ENCODE measurements at regions not wholly inside any gene's neighbourhood (a gene's known extent, or its start where the extent isn't known, plus 50 kb on each side); places are given as distances from the start of the nearest gene placed in this dataset.
"Not testable (repeated sequence)": the region's sequence is repeated elsewhere in the genome, so short reads cannot be mapped to it uniquely, and the experiment has no call there.

- Histone ChIP-seq H3K9ac (no peak overlapping the region), H4K20me1 (ENCODE audit: insufficient read depth) (no peaks in the 10 kb centered on the region), H3K4me1 (ENCODE audit: control insufficient read depth in 1 of 2, insufficient read depth in 2 of 2, low read depth in 1 of 2, low read length in 1 of 2) (peaks cover 0 to 12% of the 10 kb centered on the region in 2 experiments; a peak in 1 of 4 replicates), H3K36me3 (replicated peaks in 1 of 2; ENCODE audit: control insufficient read depth in 1 of 2, insufficient read depth in 2 of 2, low read length in 1 of 2) (no peaks in the 10 kb centered on the region), H3K9me3 (no peaks in the 10 kb centered on the region; the same call in 1 of the 2 replicates), H3F3A (replicated peaks; ENCODE audit: insufficient read depth) (no peaks in the 10 kb centered on the region), H3K79me2 (ENCODE audit: insufficient read depth) (no peaks in the 10 kb centered on the region), H3K27ac (ENCODE audit: low read depth in 2 of 2, low read length in 1 of 2) (no peak overlapping the region), H2AFZ (ENCODE audit: low read depth) (no peak overlapping the region), H3K27me3 (ENCODE audit: insufficient read depth) (no peaks in the 10 kb centered on the region), H3K4me2 (no peak overlapping the region), H3K4me3 (ENCODE audit: low read depth in 2 of 2, low read length in 1 of 2) (no peak overlapping the region), H3K9me2 (no peaks in the 10 kb centered on the region)
- CTCF ChIA-PET, result no interaction called here
- no peak for TF ChIP-seq ZBTB33 (IDR thresholded peaks at IDR 0.05; ENCODE audit: borderline replicate concordance, low read depth)
- TF ChIP-seq CHD2 (IDR thresholded peaks at IDR 0.05; ENCODE audit: low read length, partially characterized antibody), result no peak
- no peak for TF ChIP-seq EP300 (IDR thresholded peaks at IDR 0.05; ENCODE audit: borderline replicate concordance in 1 of 2, low read depth in 1 of 2, low read length in 1 of 2)
- no peak for TF ChIP-seq GATA2 (CRISPR knock-in tag; IDR thresholded peaks at IDR 0.05)
- TF ChIP-seq NRF1 (IDR thresholded peaks at IDR 0.05; ENCODE audit: low read depth, low read length), result no peak
- TF ChIP-seq TEAD4 (IDR thresholded peaks at IDR 0.05; ENCODE audit: borderline replicate concordance, insufficient read depth), result no peak
- no peak for TF ChIP-seq PBX3 (IDR thresholded peaks at IDR 0.05)
- no peak for TF ChIP-seq IRF3 (IDR thresholded peaks at IDR 0.05; ENCODE audit: low read depth, low read length)
- TF ChIP-seq SMC3 (IDR thresholded peaks at IDR 0.05; ENCODE audit: low read depth, low read length), result no peak
- no peak for TF ChIP-seq USF2 (IDR thresholded peaks at IDR 0.05; ENCODE audit: borderline replicate concordance, low read depth, low read length)
- no peak for TF ChIP-seq REST (IDR thresholded peaks at IDR 0.05; ENCODE audit: low read depth, low read length)
- WGBS (ENCODE audit: low lambda C conversion rate), result 36% methylated on average over 2 of the region's 2 CpGs
- no peak for DNase-seq
- POLR2A ChIA-PET, result interaction anchor here (0.6 kb wide), 1 partner anchor 36 kb away, joined by 4 read pairs; no protein-coding TSS in a partner anchor
Measured at GRCh38 chr2:357811-358210, 69.9 kb upstream of the ALKAL2 start.

GRCh38 chr2:356304-356703 lies 68.4 kb upstream of the ALKAL2 start:
- H3K79me2 ChIP-seq (ENCODE audit: insufficient read depth); H3K4me2 ChIP-seq; H2AFZ ChIP-seq (ENCODE audit: low read depth); H3K27ac ChIP-seq (ENCODE audit: low read depth in 2 of 2, low read length in 1 of 2); H4K20me1 ChIP-seq (ENCODE audit: insufficient read depth); CTCF ChIA-PET; POLR2A ChIA-PET; H3K4me3 ChIP-seq (ENCODE audit: low read depth in 2 of 2, low read length in 1 of 2); H3K27me3 ChIP-seq (ENCODE audit: insufficient read depth); DNase-seq; H3K9ac ChIP-seq; H3K9me2 ChIP-seq; H3F3A ChIP-seq (replicated peaks; ENCODE audit: insufficient read depth); H3K9me3 ChIP-seq; H3K36me3 ChIP-seq (replicated peaks in 1 of 2; ENCODE audit: control insufficient read depth in 1 of 2, insufficient read depth in 2 of 2, low read length in 1 of 2): not testable (repeated sequence)
- 82% methylated on average over 21 of the region's 21 CpGs for WGBS (ENCODE audit: low lambda C conversion rate)
- H3K4me1 ChIP-seq (ENCODE audit: control insufficient read depth in 1 of 2, insufficient read depth in 2 of 2, low read depth in 1 of 2, low read length in 1 of 2), result peaks cover 0 to 12% of the 10 kb centered on the region in 2 experiments; a peak in 1 of 4 replicates
